HTR-8/SVneo (cell line): ENCODE measurements at regions not wholly inside any gene's neighbourhood (a gene's known extent, or its start where the extent isn't known, plus 50 kb on each side); places are given as distances from the start of the nearest gene placed in this dataset.

Experiments
- DNase-seq: peaks from one replicate; pipeline ENCODE4 v3.0.0; 2011; ENCODE audit warnings: low spot score, mixed read lengths; ENCODE audit not compliant: insufficient read length
- FAIRE-seq: peaks from 2 replicates; lab custom pipeline; 2011; peaks lifted over from hg19 to GRCh38; lab: Jason Lieb, UNC

GRCh38 chr7:18429547-18429946, 66.0 kb upstream of the HDAC9 start:
- FAIRE-seq = no peak
- DNase-seq = peak; percentile 14

- FAIRE-seq (no peak), DNase-seq (no peak)
These were observed 64.7 kb upstream of the HDAC9 start for GRCh38 chr7:18430810-18431209.

GRCh38 chr7:18434171-18434570, 61.4 kb upstream of the HDAC9 start:
- no peak for DNase-seq
- FAIRE-seq = no peak

- no peak for FAIRE-seq
- no peak for DNase-seq
These were observed 58.4 kb upstream of the HDAC9 start for GRCh38 chr7:18437101-18437500.

GRCh38 chr7:18440934-18441333, 54.6 kb upstream of the HDAC9 start:
- no peak for DNase-seq
- FAIRE-seq = no peak

GRCh38 chr7:18444826-18445225, 50.7 kb upstream of the HDAC9 start:
- FAIRE-seq (no peak), DNase-seq (no peak)

- no peak for DNase-seq
- FAIRE-seq = no peak
These were observed 50.1 kb upstream of the HDAC9 start for GRCh38 chr7:18445483-18445882.
